Trophoblast cell (in vitro differentiated cells and primary cell): ENCODE measurements at regions not wholly inside any gene's neighbourhood (a gene's known extent, or its start where the extent isn't known, plus 50 kb on each side); places are given as distances from the start of the nearest gene placed in this dataset.

Experiments used
- DNase-seq, 2 donors: peaks; one replicate each; pipeline ENCODE4 v3.0.0-alpha.2; 2016
- H2AFZ ChIP-seq: 2 replicates; pipeline ENCODE4 v1.6.1; 2013; ENCODE audit warnings: low read length, moderate library complexity, mild to moderate bottlenecking; ENCODE audit not compliant: insufficient read depth, poor library complexity
- H2AK5ac ChIP-seq: 2 replicates; pipeline ENCODE4 v1.6.1; 2013; ENCODE audit warnings: mild to moderate bottlenecking, low read length
- H2BK120ac ChIP-seq: 2 replicates; pipeline ENCODE4 v1.6.1; 2013; ENCODE audit warnings: low read length, mild to moderate bottlenecking, moderate library complexity; ENCODE audit not compliant: insufficient read depth, poor library complexity
- H2BK12ac ChIP-seq: 2 replicates; pipeline ENCODE4 v1.6.1; 2013; ENCODE audit warnings: mild to moderate bottlenecking, low read length, moderate library complexity
- H2BK5ac ChIP-seq: 2 replicates; pipeline ENCODE4 v1.6.1; 2013; ENCODE audit warnings: low read length, low read depth, moderate library complexity, mild to moderate bottlenecking; ENCODE audit not compliant: poor library complexity
- H3K14ac ChIP-seq: 2 replicates; pipeline ENCODE4 v1.6.1; 2013; ENCODE audit warnings: mild to moderate bottlenecking, low read length
- H3K18ac ChIP-seq: 2 replicates; pipeline ENCODE4 v1.6.1; 2013; ENCODE audit warnings: mild to moderate bottlenecking, low read length
- H3K23ac ChIP-seq: 2 replicates; pipeline ENCODE4 v1.6.1; 2013; ENCODE audit warnings: low read length
- H3K27ac ChIP-seq: 2 replicates; pipeline ENCODE4 v1.5.1; 2013; ENCODE audit warnings: low read depth, mild to moderate bottlenecking, inconsistent platforms, low read length, moderate library complexity
- H3K27me3 ChIP-seq: 2 replicates; pipeline ENCODE4 v1.6.1; 2013; ENCODE audit warnings: inconsistent platforms, mild to moderate bottlenecking, low read length, moderate library complexity; ENCODE audit not compliant: insufficient read depth
- H3K36me3 ChIP-seq, 2 experiments: 1 replicate in 1 of 2; 2 replicates in 1 of 2; pipeline ENCODE4 v1.6.1; 2013; ENCODE audit warnings: low read length in 2 of 2, mild to moderate bottlenecking in 2 of 2, moderate library complexity in 1 of 2; ENCODE audit not compliant: insufficient read depth in 2 of 2, control insufficient read depth in 1 of 2
- H3K4ac ChIP-seq: 2 replicates; pipeline ENCODE4 v1.6.1; 2013; ENCODE audit warnings: low read depth, mild to moderate bottlenecking, low read length, moderate library complexity
- H3K4me1 ChIP-seq, 2 experiments: 1 replicate in 1 of 2; 2 replicates in 1 of 2; pipeline ENCODE4 v1.6.1; 2013; ENCODE audit warnings: low read length in 2 of 2, mild to moderate bottlenecking in 2 of 2, moderate library complexity in 1 of 2; ENCODE audit not compliant: insufficient read depth in 2 of 2, control insufficient read depth in 1 of 2
- H3K4me2 ChIP-seq: 2 replicates; pipeline ENCODE4 v1.6.1; 2013; ENCODE audit warnings: inconsistent platforms, mild to moderate bottlenecking, low read length, moderate library complexity
- H3K4me3 ChIP-seq: 2 replicates; pipeline ENCODE4 v1.5.1; 2013; ENCODE audit warnings: mild to moderate bottlenecking, low read depth, low read length, inconsistent platforms
- H3K79me1 ChIP-seq: one replicate; pipeline ENCODE4 v1.6.1; 2013; ENCODE audit warnings: low read length
- H3K79me2 ChIP-seq: 2 replicates; pipeline ENCODE4 v1.6.1; 2013; ENCODE audit warnings: low read length, mild to moderate bottlenecking; ENCODE audit not compliant: control insufficient read depth, insufficient read depth, poor library complexity
- H3K9ac ChIP-seq: 2 replicates; pipeline ENCODE4 v1.6.1; 2013; ENCODE audit warnings: mild to moderate bottlenecking, low read length
- H3K9me3 ChIP-seq: 2 replicates; pipeline ENCODE4 v1.6.1; 2013; ENCODE audit warnings: low read depth, mild to moderate bottlenecking, control low read depth, inconsistent platforms, low read length; ENCODE audit not compliant: insufficient read depth
- H4K12ac ChIP-seq: 2 replicates; pipeline ENCODE4 v1.6.1; 2013; ENCODE audit warnings: low read depth, mild to moderate bottlenecking, low read length, moderate library complexity
- H4K8ac ChIP-seq: 2 replicates; pipeline ENCODE4 v1.6.1; 2013; ENCODE audit warnings: low read depth, mild to moderate bottlenecking, low read length, moderate library complexity
- H4K91ac ChIP-seq: one replicate; pipeline ENCODE4 v1.6.1; 2013; ENCODE audit warnings: low read depth, mild to moderate bottlenecking, low read length, moderate library complexity
- WGBS: extraction: QIAGEN DNeasy Blood & Tissue Kit; methylation state at CpG from one replicate; pipeline ENCODE4 v1.1.7; 2013; ENCODE audit warnings: missing lambda C conversion rate; ENCODE audit not compliant: insufficient read length, insufficient coverage; ENCODE audit errors: extremely low coverage; 5-methylcytosine and 5-hydroxymethylcytosine counted together

- Histone ChIP-seq H3K4me2 (no peak overlapping the region), H3K18ac (no peak overlapping the region), H3K79me1 (no peaks in the 10 kb centered on the region), H4K12ac (no peak overlapping the region), H4K8ac (no peak overlapping the region), H2BK120ac (no peak overlapping the region), H2AK5ac (no peak overlapping the region), H3K27ac (no peak overlapping the region), H3K4me1 (no peaks in the 10 kb centered on the region), H3K23ac (no peak overlapping the region), H3K14ac (no peak overlapping the region), H3K79me2 (no peaks in the 10 kb centered on the region), H3K36me3 (no peaks in the 10 kb centered on the region), H3K4me3 (no peak overlapping the region), H3K27me3 (no peaks in the 10 kb centered on the region), H4K91ac (no peak overlapping the region), H2AFZ (no peak overlapping the region), H2BK5ac (no peak overlapping the region), H3K4ac (no peak overlapping the region), H3K9me3 (no peaks in the 10 kb centered on the region), H3K9ac (no peak overlapping the region), H2BK12ac (no peak overlapping the region)
- no peak for DNase-seq
- WGBS: no CpG with 5 or more reads among the region's 4 CpGs
These were observed 136.8 kb upstream of the CDH5 start for GRCh38 chr16:66229651-66230050.

- no peak overlapping the region for H3K4me2 ChIP-seq
- H3K27me3 ChIP-seq: no peaks in the 10 kb centered on the region
- no peak overlapping the region for H4K8ac ChIP-seq
- H3K27ac ChIP-seq: no peak overlapping the region
- H2BK12ac ChIP-seq: no peak overlapping the region
- no peak overlapping the region for H3K9ac ChIP-seq
- no peaks in the 10 kb centered on the region for H3K36me3 ChIP-seq
- H3K4me1 ChIP-seq: no peaks in the 10 kb centered on the region
- H3K79me1 ChIP-seq: no peaks in the 10 kb centered on the region
- H2BK120ac ChIP-seq: no peak overlapping the region
- no peak overlapping the region for H3K14ac ChIP-seq
- no peak overlapping the region for H3K4me3 ChIP-seq
- no peaks in the 10 kb centered on the region for H3K9me3 ChIP-seq
- WGBS: no CpG with 5 or more reads among the region's 7 CpGs
- H2AK5ac ChIP-seq: no peak overlapping the region
- no peak overlapping the region for H3K4ac ChIP-seq
- H4K12ac ChIP-seq: no peak overlapping the region
- H2BK5ac ChIP-seq: no peak overlapping the region
- no peak overlapping the region for H3K23ac ChIP-seq
- H3K18ac ChIP-seq: no peak overlapping the region
- H3K79me2 ChIP-seq: no peaks in the 10 kb centered on the region
- no peak overlapping the region for H2AFZ ChIP-seq
- H4K91ac ChIP-seq: no peak overlapping the region
- no peak for DNase-seq
These were observed 137.7 kb upstream of the CDH5 start for GRCh38 chr16:66228792-66229191.

- H3K18ac ChIP-seq: no peak overlapping the region
These were observed 138.5 kb upstream of the CDH5 start for GRCh38 chr16:66227766-66228530.

GRCh38 chr16:66226762-66227161 lies 139.7 kb upstream of the CDH5 start:
- no CpG with 5 or more reads among the region's 5 CpGs for whole genome bisulfite sequencing
- H3K9ac ChIP-seq: no peak overlapping the region
- H3K4ac ChIP-seq: no peak overlapping the region

More at GRCh38 chr16:66227766-66228530, 138.5 kb upstream of the CDH5 start:
- H3K36me3 ChIP-seq: no peaks in the 10 kb centered on the region
- no peak overlapping the region for H2BK120ac ChIP-seq
- H3K27me3 ChIP-seq: no peaks in the 10 kb centered on the region
- no peak overlapping the region for H3K14ac ChIP-seq
- H4K12ac ChIP-seq: no peak overlapping the region
- H3K4me1 ChIP-seq: no peaks in the 10 kb centered on the region
- no peak overlapping the region for H3K4me2 ChIP-seq
- H3K9ac ChIP-seq: no peak overlapping the region
- H2BK5ac ChIP-seq: no peak overlapping the region
- H4K91ac ChIP-seq: no peak overlapping the region
- no peak overlapping the region for H3K4ac ChIP-seq
- DNase-seq: no peak
- no peak overlapping the region for H3K4me3 ChIP-seq
- WGBS: no CpG with 5 or more reads among the region's 8 CpGs
- H3K79me2 ChIP-seq: no peaks in the 10 kb centered on the region
- H3K27ac ChIP-seq: no peak overlapping the region
- H2BK12ac ChIP-seq: no peak overlapping the region
- no peak overlapping the region for H2AFZ ChIP-seq
- H2AK5ac ChIP-seq: no peak overlapping the region
- no peak overlapping the region for H3K23ac ChIP-seq
- no peak overlapping the region for H4K8ac ChIP-seq
- H3K9me3 ChIP-seq: no peaks in the 10 kb centered on the region
- H3K79me1 ChIP-seq: no peaks in the 10 kb centered on the region

More at GRCh38 chr16:66226762-66227161, 139.7 kb upstream of the CDH5 start:
- Histone ChIP-seq H2AK5ac (no peak overlapping the region), H3K79me2 (no peaks in the 10 kb centered on the region), H2BK5ac (no peak overlapping the region), H3K4me3 (no peak overlapping the region), H3K9me3 (no peaks in the 10 kb centered on the region), H4K8ac (no peak overlapping the region), H3K4me1 (no peaks in the 10 kb centered on the region), H3K14ac (no peak overlapping the region), H3K27ac (no peak overlapping the region), H3K18ac (no peak overlapping the region), H2BK12ac (no peak overlapping the region), H2BK120ac (no peak overlapping the region), H3K79me1 (no peaks in the 10 kb centered on the region), H4K12ac (no peak overlapping the region), H3K23ac (no peak overlapping the region), H3K4me2 (no peak overlapping the region), H2AFZ (no peak overlapping the region), H4K91ac (no peak overlapping the region), H3K27me3 (no peaks in the 10 kb centered on the region), H3K36me3 (no peaks in the 10 kb centered on the region)
- no peak for DNase-seq
